A673 (cell line): ENCODE measurements at regions not wholly inside any gene's neighbourhood (a gene's known extent, or its start where the extent isn't known, plus 50 kb on each side); places are given as distances from the start of the nearest gene placed in this dataset.

ENCODE experiments used
- CTCF ChIP-seq: fragments of 300-800, 200-600 bp; sonication (generic); conservative IDR thresholded peaks from 2 replicates; pipeline ENCODE4 v1.5.1; 2017; ENCODE audit warnings: low read depth, mild to moderate bottlenecking, antibody characterized with exemption, low read length, moderate library complexity, mixed read lengths
- EZH2 ChIP-seq: fragments of 200-600 bp; sonication (generic); IDR thresholded peaks from 2 replicates; pipeline ENCODE4 v1.6.1; 2017; ENCODE audit warnings: borderline replicate concordance, low read depth, mild to moderate bottlenecking, mixed read lengths, antibody characterized with exemption, low read length; ENCODE audit not compliant: poor library complexity, severe bottlenecking

DNA sequence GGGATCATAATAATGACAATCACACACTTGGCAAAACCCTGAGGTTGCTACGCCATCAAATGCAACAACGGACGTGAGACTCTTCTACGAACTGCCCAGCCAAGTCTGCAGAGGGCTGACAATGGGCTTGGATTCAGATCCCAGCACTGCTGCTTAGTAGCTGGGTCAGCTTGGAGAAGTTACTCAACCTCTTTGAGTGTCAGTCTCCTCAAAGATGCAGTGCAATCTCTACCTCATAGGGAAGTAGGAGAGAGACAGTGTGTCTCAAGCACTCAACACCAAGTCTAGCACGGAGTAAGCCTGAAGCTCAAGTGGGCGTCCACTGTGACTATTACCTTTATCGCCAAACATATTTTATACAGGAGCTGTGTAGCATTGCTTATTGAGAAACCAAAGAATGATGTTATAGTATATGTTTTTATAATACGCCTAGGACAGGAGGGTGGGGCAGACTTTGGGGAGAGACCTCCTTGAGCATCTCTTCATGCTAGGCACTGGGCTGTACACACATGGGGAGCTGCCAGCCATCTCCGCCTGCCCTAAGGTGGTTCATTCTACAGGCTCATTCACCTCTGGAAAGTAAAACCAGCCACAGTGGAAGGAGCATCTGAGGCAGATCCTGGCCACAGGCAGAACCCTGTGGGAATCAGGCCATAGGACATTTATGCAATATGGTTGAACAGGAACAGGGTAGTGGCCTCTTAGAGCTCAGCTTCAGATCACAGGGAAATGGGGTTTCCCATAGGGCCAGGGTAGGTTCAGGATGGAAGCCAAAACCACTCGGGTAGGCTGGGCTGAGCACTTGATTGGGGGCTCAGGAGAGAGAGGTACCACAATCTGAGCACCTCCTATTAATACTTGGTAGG, 160.2 kb downstream of the MRPL14 start:
- no peak for TF ChIP-seq CTCF
- no peak for TF ChIP-seq EZH2
